GM12891 (cell line): ENCODE measurements at regions not wholly inside any gene's neighbourhood (a gene's known extent, or its start where the extent isn't known, plus 50 kb on each side); places are given as distances from the start of the nearest gene placed in this dataset.

ENCODE experiments used
- PAX5 ChIP-seq: IDR thresholded peaks from 2 replicates; pipeline ENCODE4 v1.6.1; 2011; ENCODE audit warnings: low read length, moderate library complexity, mild to moderate bottlenecking; ENCODE audit not compliant: insufficient read depth, severe bottlenecking
- POLR2A ChIP-seq: IDR thresholded peaks from 2 replicates; pipeline ENCODE4 v1.6.1; 2011; ENCODE audit warnings: low read depth, low read length, control low read depth

- TF ChIP-seq POLR2A = no peak
- TF ChIP-seq PAX5 = no peak
Observed at GRCh38 chr5:124156415-124156996, 589.9 kb downstream of the ZNF608 start.
